IMR-90 (cell line): ENCODE measurements at regions not wholly inside any gene's neighbourhood (a gene's known extent, or its start where the extent isn't known, plus 50 kb on each side); places are given as distances from the start of the nearest gene placed in this dataset.

Experiments
- ATAC-seq: fragments of 200-7000 bp; cut with Tn5 transposase; 2 replicates; pipeline ENCODE4 v1.9.1; 2020; ENCODE audit warnings: low read depth, mild to moderate bottlenecking, moderate library complexity
- BruUV-seq: library from RNA; stranded (reverse); fragments of 400-500 nt; replicated peaks from 2 replicates; lab custom pipeline; 2021; lab: Mats Ljungman, UMichigan
- CTCF ChIA-PET: fragments of 300-600 bp; formaldehyde crosslinking; extraction: SDS; loops from one replicate; lab custom pipeline; 2021; ENCODE audit warnings: antibody characterized with exemption; lab: Yijun Ruan, JAX
- POLR2A ChIA-PET: fragments of 300-600 bp; sonication (Branson Sonifier 250); formaldehyde crosslinking; loops from one replicate; lab custom pipeline; 2022; ENCODE audit warnings: antibody characterized with exemption; ENCODE audit not compliant: unreplicated experiment; lab: Charles Lee
- DNase-seq: peaks from one replicate; pipeline ENCODE4 v3.0.0; 2013
- H2AFZ ChIP-seq: replicated peaks from 2 replicates; pipeline ENCODE3; 2013; ENCODE audit warnings: low read length, mild to moderate bottlenecking; ENCODE audit not compliant: poor library complexity
- H2AK5ac ChIP-seq: 2 replicates; pipeline ENCODE4 v1.6.1; 2013; ENCODE audit warnings: low read depth, low read length, inconsistent platforms
- H2AK9ac ChIP-seq: replicated peaks from 2 replicates; pipeline ENCODE3; 2013; ENCODE audit warnings: mild to moderate bottlenecking, low read depth, low read length, moderate library complexity; ENCODE audit not compliant: poor library complexity
- H2BK120ac ChIP-seq: 2 replicates; pipeline ENCODE4 v1.6.1; 2013; ENCODE audit warnings: low read depth, low read length, inconsistent platforms
- H2BK15ac ChIP-seq: 3 replicates; pipeline ENCODE4 v1.6.1; 2013; ENCODE audit warnings: low read depth, low read length, inconsistent platforms
- H2BK20ac ChIP-seq: 2 replicates; pipeline ENCODE4 v1.6.1; 2013; ENCODE audit warnings: low read depth, mild to moderate bottlenecking, inconsistent platforms, low read length, moderate library complexity
- H2BK5ac ChIP-seq: 2 replicates; pipeline ENCODE4 v1.6.1; 2013; ENCODE audit warnings: mild to moderate bottlenecking, low read depth, low read length, inconsistent platforms; ENCODE audit not compliant: poor library complexity, severe bottlenecking
- H3K14ac ChIP-seq: replicated peaks from 2 replicates; pipeline ENCODE4 v1.6.1; 2013; ENCODE audit warnings: low read depth, low read length, inconsistent platforms
- H3K18ac ChIP-seq: 2 replicates; pipeline ENCODE4 v1.6.1; 2013; ENCODE audit warnings: low read depth, low read length, control low read depth
- H3K23ac ChIP-seq: 2 replicates; pipeline ENCODE4 v1.6.1; 2013; ENCODE audit warnings: low read depth, low read length, inconsistent platforms
- H3K27ac ChIP-seq: 2 replicates; pipeline ENCODE4 v1.5.1; 2013; ENCODE audit warnings: mild to moderate bottlenecking, control low read depth, low read length; ENCODE audit not compliant: insufficient read depth
- H3K27me3 ChIP-seq: 2 replicates; pipeline ENCODE4 v1.6.1; 2013; ENCODE audit warnings: low read length; ENCODE audit not compliant: control insufficient read depth, insufficient read depth
- H3K36me3 ChIP-seq: 2 replicates; pipeline ENCODE4 v1.6.1; 2013; ENCODE audit warnings: low read length, mixed read lengths; ENCODE audit not compliant: control insufficient read depth, insufficient read depth
- H3K4ac ChIP-seq: 2 replicates; pipeline ENCODE4 v1.6.1; 2013; ENCODE audit warnings: low read depth, low read length, inconsistent platforms
- H3K4me1 ChIP-seq: 2 replicates; pipeline ENCODE4 v1.6.1; 2013; ENCODE audit warnings: low read length, mixed read lengths; ENCODE audit not compliant: control insufficient read depth, insufficient read depth
- H3K4me2 ChIP-seq: 2 replicates; pipeline ENCODE4 v1.6.1; 2013; ENCODE audit warnings: low read depth, mild to moderate bottlenecking, control low read depth, low read length, moderate library complexity
- H3K4me3 ChIP-seq: 2 replicates; pipeline ENCODE4 v1.5.1; 2013; ENCODE audit warnings: low read depth, mild to moderate bottlenecking, control low read depth, low read length, moderate library complexity; ENCODE audit not compliant: insufficient read depth
- H3K56ac ChIP-seq: 2 replicates; pipeline ENCODE4 v1.6.1; 2013; ENCODE audit warnings: low read length, inconsistent platforms; ENCODE audit not compliant: insufficient read depth; ENCODE audit errors: extremely low read depth
- H3K79me1 ChIP-seq, 2 experiments: 2 replicates each; pipeline ENCODE4 v1.6.1; 2013; ENCODE audit warnings: low read length in 2 of 2, inconsistent platforms in 1 of 2, low read depth in 1 of 2
- H3K9ac ChIP-seq: 2 replicates; pipeline ENCODE4 v1.6.1; 2013; ENCODE audit warnings: low read depth, low read length, control low read depth
- H3K9me1 ChIP-seq: 2 replicates; pipeline ENCODE4 v1.6.1; 2013; ENCODE audit warnings: low read length, inconsistent platforms; ENCODE audit not compliant: insufficient read depth
- H3K9me3 ChIP-seq: 2 replicates; pipeline ENCODE4 v1.6.1; 2013; ENCODE audit warnings: low read length; ENCODE audit not compliant: control insufficient read depth, insufficient read depth
- H4K20me1 ChIP-seq: 2 replicates; pipeline ENCODE4 v1.6.1; 2013; ENCODE audit warnings: low read length, inconsistent platforms; ENCODE audit not compliant: insufficient read depth
- H4K5ac ChIP-seq: 2 replicates; pipeline ENCODE4 v1.6.1; 2013; ENCODE audit warnings: mild to moderate bottlenecking, low read depth, low read length, control low read depth
- H4K8ac ChIP-seq, 2 experiments: 2 replicates each; pipeline ENCODE4 v1.6.1; 2013; ENCODE audit warnings: low read depth in 2 of 2, low read length in 2 of 2, control low read depth in 1 of 2, inconsistent platforms in 1 of 2
- H4K91ac ChIP-seq: 2 replicates; pipeline ENCODE4 v1.6.1; 2013; ENCODE audit warnings: low read depth, low read length, inconsistent platforms; ENCODE audit not compliant: insufficient read depth
- BHLHE40 ChIP-seq: fragments of 150-350 bp; IDR thresholded peaks from 2 replicates; pipeline ENCODE4 v1.6.1; 2016; ENCODE audit warnings: mild to moderate bottlenecking, low read depth, low read length
- CEBPB ChIP-seq: IDR thresholded peaks from 2 replicates; pipeline ENCODE4 v1.6.1; 2012; ENCODE audit warnings: low read depth, low read length, improper control_type of control experiment
- CHD1 ChIP-seq: IDR thresholded peaks from 2 replicates; pipeline ENCODE4 v1.6.1; 2012; ENCODE audit warnings: low read depth, low read length, improper control_type of control experiment
- FOS ChIP-seq: fragments of 150-350 bp; IDR thresholded peaks from 2 replicates; pipeline ENCODE4 v1.6.1; 2016; ENCODE audit warnings: low read depth, low read length
- MAFK ChIP-seq: IDR thresholded peaks from 2 replicates; pipeline ENCODE4 v1.6.1; 2012; ENCODE audit warnings: low read depth, low read length, improper control_type of control experiment
- MAZ ChIP-seq: IDR thresholded peaks from 2 replicates; pipeline ENCODE4 v1.6.1; 2012; ENCODE audit warnings: low read depth, mild to moderate bottlenecking, low read length, improper control_type of control experiment, moderate library complexity, borderline replicate concordance
- MXI1 ChIP-seq: IDR thresholded peaks from 2 replicates; pipeline ENCODE4 v1.6.1; 2012; ENCODE audit warnings: low read depth, mild to moderate bottlenecking, low read length, moderate library complexity, borderline replicate concordance
- NFE2L2 ChIP-seq: fragments of 150-350 bp; IDR thresholded peaks from 2 replicates; pipeline ENCODE4 v1.6.1; 2016; ENCODE audit warnings: low read depth, mild to moderate bottlenecking, low read length
- POLR2A ChIP-seq: IDR thresholded peaks from 2 replicates; pipeline ENCODE4 v1.6.1; 2012; ENCODE audit warnings: mild to moderate bottlenecking, low read depth, low read length
- RAD21 ChIP-seq: IDR thresholded peaks from 2 replicates; pipeline ENCODE4 v1.6.1; 2012; ENCODE audit warnings: low read length, improper control_type of control experiment
- RCOR1 ChIP-seq: IDR thresholded peaks from 2 replicates; pipeline ENCODE4 v1.6.1; 2012; ENCODE audit warnings: mild to moderate bottlenecking, low read length, improper control_type of control experiment; ENCODE audit not compliant: insufficient replicate concordance
- RFX5 ChIP-seq: IDR thresholded peaks from 2 replicates; pipeline ENCODE4 v1.8.0; 2012; ENCODE audit warnings: low read depth, mild to moderate bottlenecking, low read length, moderate library complexity
- SMC3 ChIP-seq: fragments of 150-350 bp; IDR thresholded peaks from 2 replicates; pipeline ENCODE4 v1.6.1; 2016; ENCODE audit warnings: low read depth, mild to moderate bottlenecking, antibody characterized with exemption, low read length, moderate library complexity
- WGBS, 2 experiments: methylation state at CpG; one replicate each; pipeline versions ENCODE4 v1.1.5 to v1.1.7; 2013; ENCODE audit warnings: missing lambda C conversion rate in 2 of 2; ENCODE audit not compliant: insufficient read length in 1 of 2; ENCODE audit errors: extremely low coverage in 2 of 2; 5-methylcytosine and 5-hydroxymethylcytosine counted together
- dilution Hi-C: fragments of 300-500 bp; cut with HindIII; formaldehyde crosslinking; loops from one replicate; pipeline ENCODE4 v1.14.3; 2018; ENCODE audit warnings: low sequenced_read_pairs; ENCODE audit not compliant: unreplicated experiment
- in situ Hi-C: fragments of 300-500 bp; cut with MboI; formaldehyde crosslinking; loops from 3 replicates; pipeline ENCODE4 v1.14.3; 2019; ENCODE audit warnings: low sequenced_read_pairs, inconsistent platforms, mixed read lengths
- intact Hi-C: fragments of 100-400 bp; cut with micrococcal nuclease; formaldehyde crosslinking; loops from 2 replicates; pipeline ENCODE4 v1.10.0; 2022
- TF ChIP-seq, protein P1 (sequence below): fragments of 150-350 bp; IDR thresholded peaks from 2 replicates; pipeline ENCODE4 v1.6.1; 2017; ENCODE audit warnings: mild to moderate bottlenecking, antibody characterized with exemption, low read length, low read depth
- TF ChIP-seq, protein P2 (sequence below): fragments of 150-350 bp; IDR thresholded peaks from 2 replicates; pipeline ENCODE4 v1.6.1; 2016; ENCODE audit warnings: low read depth, mild to moderate bottlenecking, low read length, moderate library complexity, borderline replicate concordance
- TF ChIP-seq, protein P3 (sequence below): conservative IDR thresholded peaks from 2 replicates; pipeline ENCODE4 v1.5.1; 2012; ENCODE audit warnings: mild to moderate bottlenecking, low read depth, low read length, improper control_type of control experiment

GRCh38 chr2:220077488-220077887, 450.1 kb downstream of the SLC4A3 start:
- Histone ChIP-seq H3K27ac (no peak overlapping the region), H3K9me1 (no peaks in the 10 kb centered on the region), H3K4ac (no peak overlapping the region), H2AK5ac (no peak overlapping the region), H2BK5ac (no peak overlapping the region), H3K79me1 (no peaks in the 10 kb centered on the region), H2AK9ac (no peak overlapping the region), H3K56ac (no peak overlapping the region), H2BK120ac (no peak overlapping the region), H3K9me3 (no peaks in the 10 kb centered on the region), H2AFZ (no peak overlapping the region), H4K91ac (no peak overlapping the region), H3K23ac (no peak overlapping the region), H2BK20ac (no peak overlapping the region), H4K20me1 (no peaks in the 10 kb centered on the region), H4K8ac (no peak overlapping the region), H3K14ac (no peak overlapping the region), H3K4me3 (no peak overlapping the region), H3K27me3 (peaks cover 5% of the 10 kb centered on the region; the same call in 1 of the 2 replicates), H3K4me2 (no peak overlapping the region), H3K4me1 (peaks cover 2% of the 10 kb centered on the region; the same call in 1 of the 2 replicates), H3K36me3 (no peaks in the 10 kb centered on the region), H3K18ac (no peak overlapping the region), H2BK15ac (no peak overlapping the region), H3K9ac (no peak overlapping the region), H4K5ac (no peak overlapping the region)
- dilution Hi-C loops (no loop called here), in situ Hi-C loops (no loop called here), intact Hi-C loops (no loop called here)
- no TSS peak for BruUV-seq
- no CpG with 5 or more reads among the region's 6 CpGs for WGBS, 2 experiments
- DNase-seq (peak; percentile 54), ATAC-seq (no peak)
- TF ChIP-seq SMC3 (no peak), NFE2L2 (no peak), MXI1 (no peak), BHLHE40 (no peak), RCOR1 (no peak), RFX5 (no peak), FOS (no peak), CEBPB (no peak), MAZ (no peak), RAD21 (no peak), MAFK (no peak), POLR2A (no peak), CHD1 (no peak)
- TF ChIP-seq, protein P1, sequence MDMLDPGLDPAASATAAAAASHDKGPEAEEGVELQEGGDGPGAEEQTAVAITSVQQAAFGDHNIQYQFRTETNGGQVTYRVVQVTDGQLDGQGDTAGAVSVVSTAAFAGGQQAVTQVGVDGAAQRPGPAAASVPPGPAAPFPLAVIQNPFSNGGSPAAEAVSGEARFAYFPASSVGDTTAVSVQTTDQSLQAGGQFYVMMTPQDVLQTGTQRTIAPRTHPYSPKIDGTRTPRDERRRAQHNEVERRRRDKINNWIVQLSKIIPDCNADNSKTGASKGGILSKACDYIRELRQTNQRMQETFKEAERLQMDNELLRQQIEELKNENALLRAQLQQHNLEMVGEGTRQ = no peak
- TF ChIP-seq, protein P2, sequence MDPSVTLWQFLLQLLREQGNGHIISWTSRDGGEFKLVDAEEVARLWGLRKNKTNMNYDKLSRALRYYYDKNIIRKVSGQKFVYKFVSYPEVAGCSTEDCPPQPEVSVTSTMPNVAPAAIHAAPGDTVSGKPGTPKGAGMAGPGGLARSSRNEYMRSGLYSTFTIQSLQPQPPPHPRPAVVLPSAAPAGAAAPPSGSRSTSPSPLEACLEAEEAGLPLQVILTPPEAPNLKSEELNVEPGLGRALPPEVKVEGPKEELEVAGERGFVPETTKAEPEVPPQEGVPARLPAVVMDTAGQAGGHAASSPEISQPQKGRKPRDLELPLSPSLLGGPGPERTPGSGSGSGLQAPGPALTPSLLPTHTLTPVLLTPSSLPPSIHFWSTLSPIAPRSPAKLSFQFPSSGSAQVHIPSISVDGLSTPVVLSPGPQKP = no peak
- TF ChIP-seq, protein P3, sequence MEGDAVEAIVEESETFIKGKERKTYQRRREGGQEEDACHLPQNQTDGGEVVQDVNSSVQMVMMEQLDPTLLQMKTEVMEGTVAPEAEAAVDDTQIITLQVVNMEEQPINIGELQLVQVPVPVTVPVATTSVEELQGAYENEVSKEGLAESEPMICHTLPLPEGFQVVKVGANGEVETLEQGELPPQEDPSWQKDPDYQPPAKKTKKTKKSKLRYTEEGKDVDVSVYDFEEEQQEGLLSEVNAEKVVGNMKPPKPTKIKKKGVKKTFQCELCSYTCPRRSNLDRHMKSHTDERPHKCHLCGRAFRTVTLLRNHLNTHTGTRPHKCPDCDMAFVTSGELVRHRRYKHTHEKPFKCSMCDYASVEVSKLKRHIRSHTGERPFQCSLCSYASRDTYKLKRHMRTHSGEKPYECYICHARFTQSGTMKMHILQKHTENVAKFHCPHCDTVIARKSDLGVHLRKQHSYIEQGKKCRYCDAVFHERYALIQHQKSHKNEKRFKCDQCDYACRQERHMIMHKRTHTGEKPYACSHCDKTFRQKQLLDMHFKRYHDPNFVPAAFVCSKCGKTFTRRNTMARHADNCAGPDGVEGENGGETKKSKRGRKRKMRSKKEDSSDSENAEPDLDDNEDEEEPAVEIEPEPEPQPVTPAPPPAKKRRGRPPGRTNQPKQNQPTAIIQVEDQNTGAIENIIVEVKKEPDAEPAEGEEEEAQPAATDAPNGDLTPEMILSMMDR = no peak
- POLR2A ChIA-PET = no interaction called here
- CTCF ChIA-PET = no interaction called here
